Esophagus mucosa (tissue), 1 donor: ENCODE measurements at regions not wholly inside any gene's neighbourhood (a gene's known extent, or its start where the extent isn't known, plus 50 kb on each side); places are given as distances from the start of the nearest gene placed in this dataset.

Experiments
- ATAC-seq: fragments of 200-7000 bp; cut with Tn5 transposase; one replicate; pipeline ENCODE4 v1.9.1; 2020
- donor health status: DM: yes; HTN: yes; CAD: no.

DNA sequence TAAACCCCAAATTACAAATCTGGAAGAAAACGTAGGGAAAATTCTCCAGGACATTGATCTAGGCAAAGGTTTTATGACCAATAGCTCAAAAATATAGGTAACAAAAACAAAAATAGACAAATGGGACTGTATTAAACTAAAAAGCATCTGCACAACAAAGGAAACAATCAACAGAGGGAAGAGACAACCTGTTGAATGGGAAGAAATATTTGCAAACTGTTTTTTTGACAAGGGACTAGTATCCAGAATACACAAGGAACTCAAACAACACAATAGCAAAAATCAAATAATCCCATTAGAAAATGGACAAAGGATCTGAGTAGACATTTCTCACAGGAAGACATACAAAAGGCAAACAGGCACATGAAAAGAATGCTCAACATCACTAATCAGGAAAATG lies 386.3 kb downstream of the ENC1 start:
- ATAC-seq, result no peak

- ATAC-seq, result no peak
These were observed 388.5 kb downstream of the ENC1 start for GRCh38 chr5:74252044-74252443.

DNA sequence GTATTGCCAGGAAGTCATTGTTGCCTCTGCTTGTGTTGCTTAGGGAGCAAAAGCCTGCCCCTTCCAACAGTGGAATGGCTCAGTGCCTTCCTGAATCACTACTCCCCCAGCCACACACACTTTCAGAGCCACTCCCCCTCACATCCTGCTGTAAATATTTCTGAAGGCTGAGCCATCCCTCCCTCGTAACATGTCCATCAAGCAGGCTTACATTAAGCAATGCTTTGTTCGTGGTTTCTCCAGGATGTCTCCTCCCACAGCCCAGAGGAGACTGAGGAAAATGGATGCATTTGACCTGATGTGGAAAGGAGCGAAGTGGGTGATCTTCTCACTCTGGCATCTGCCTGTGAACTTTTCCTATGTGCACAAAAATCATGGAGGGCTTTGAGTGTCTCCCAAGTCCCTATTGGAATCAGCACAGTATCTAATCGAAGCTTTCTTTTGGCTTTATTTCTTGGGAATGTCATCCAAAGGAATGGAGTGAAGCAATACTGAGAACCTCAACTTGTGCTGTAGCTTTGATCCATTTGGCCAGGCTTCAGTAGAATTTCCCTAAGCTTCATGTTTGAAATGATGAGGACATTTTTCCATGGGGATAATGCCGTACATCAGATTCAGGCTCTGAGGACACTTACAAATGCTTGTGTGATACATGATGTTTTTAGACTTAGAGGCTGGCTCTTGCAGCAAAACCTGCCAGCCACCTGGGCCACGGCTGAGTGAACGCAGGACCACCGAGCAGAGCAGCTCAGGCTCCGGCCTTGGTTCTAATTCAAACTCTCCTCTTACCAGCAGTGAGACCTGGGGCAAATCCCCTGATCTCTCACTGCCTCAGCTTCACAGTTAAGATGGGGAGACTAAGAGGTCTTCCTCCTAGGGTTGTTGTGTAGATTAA lies 389.1 kb downstream of the ENC1 start:
- peak; percentile 92 for ATAC-seq

GRCh38 chr5:74250304-74251102 lies 390.0 kb downstream of the ENC1 start:
- no peak for ATAC-seq

- ATAC-seq, result no peak
These were observed 392.0 kb downstream of the ENC1 start for GRCh38 chr5:74248576-74248975.

DNA sequence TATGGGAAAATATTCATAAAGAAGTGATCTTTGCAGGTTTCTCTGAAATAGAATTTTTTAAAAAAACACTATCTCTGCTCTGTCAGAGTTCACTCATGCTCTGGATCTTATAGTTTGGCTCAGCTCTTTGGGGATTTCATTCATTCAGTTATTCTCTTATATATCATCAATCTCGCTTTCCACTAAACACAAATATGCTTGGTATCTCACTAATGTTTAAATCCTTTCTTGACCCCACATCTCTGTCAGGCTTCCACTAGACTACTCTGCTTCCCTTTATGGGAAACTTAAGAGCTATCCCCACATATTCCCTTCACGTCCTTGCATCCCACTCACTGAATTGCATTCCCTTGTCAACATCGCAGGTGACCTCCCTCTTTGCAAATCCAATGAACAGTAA lies 396.1 kb downstream of the ENC1 start:
- no peak for ATAC-seq

GRCh38 chr5:74243634-74244033 lies 396.9 kb downstream of the ENC1 start:
- ATAC-seq, result no peak

DNA sequence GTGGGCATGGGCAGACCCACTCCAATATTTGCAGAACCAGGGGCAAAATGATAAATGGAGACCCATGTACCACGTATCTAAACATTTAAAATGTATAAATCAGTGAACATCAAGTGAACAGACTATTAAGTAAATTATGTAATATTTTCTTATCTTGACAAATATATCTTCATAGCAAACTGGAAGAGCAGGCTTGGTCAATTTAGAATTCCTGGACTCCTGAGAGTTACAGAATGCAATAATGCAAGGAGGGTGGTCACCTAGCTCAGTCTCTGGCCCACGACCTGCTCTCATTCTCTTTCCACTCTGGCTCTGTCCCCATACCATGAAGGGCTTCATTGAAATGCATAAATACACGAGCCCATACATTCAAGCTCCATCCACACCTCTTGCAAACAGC lies 398.0 kb downstream of the ENC1 start:
- ATAC-seq, result no peak

- ATAC-seq, result peak; percentile 93
These were observed 398.8 kb downstream of the ENC1 start for GRCh38 chr5:74241751-74242140.

DNA sequence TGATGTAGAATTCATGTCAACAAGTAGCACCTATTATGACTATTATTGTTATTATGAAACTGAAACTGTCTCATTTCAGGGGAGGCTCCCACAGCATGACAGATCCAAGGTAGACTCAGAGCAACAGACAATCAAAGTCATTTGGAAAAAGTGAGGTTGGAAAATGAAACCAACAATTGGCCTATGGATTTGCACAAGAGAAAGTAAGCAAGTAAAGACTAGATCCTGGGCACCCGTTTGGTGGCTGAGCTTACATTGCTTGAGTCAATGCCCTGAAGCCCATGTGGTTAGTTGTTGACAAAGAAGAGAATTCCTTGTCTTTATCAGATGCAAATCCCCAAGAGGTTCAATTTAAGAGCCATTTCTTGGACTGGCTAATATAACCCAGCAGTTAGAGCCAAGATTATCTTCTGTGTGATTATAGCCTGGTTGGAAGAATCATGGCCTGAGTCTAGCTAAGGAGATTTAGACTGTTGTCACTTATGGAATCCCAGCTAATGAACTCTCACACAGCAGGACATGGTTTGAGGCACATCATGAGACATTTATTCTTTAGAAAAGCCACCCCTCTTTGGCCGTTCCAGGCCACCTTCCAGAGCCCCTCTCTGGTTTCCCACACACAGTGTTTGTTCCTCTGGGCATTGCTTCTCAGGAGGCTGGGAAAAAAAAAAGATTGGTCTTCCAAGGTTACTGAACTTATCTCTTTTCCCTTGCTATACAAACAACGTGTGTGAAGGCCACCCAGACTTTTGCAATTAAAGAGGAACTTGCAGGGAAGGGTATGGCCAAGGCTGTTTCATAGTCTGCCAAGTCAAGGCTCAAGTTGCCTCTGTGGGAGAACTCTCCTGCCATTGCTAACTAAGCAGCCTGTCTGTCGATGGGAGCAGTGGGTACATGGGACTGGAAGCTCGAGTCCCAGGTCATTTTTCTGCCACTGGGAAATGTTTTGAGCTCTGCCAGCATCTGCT lies 399.5 kb downstream of the ENC1 start:
- ATAC-seq, result peak; percentile 83

GRCh38 chr5:74239261-74239660 lies 401.3 kb downstream of the ENC1 start:
- ATAC-seq, result no peak

GRCh38 chr5:74237571-74238145 lies 402.9 kb downstream of the ENC1 start:
- peak; percentile 59 for ATAC-seq

DNA sequence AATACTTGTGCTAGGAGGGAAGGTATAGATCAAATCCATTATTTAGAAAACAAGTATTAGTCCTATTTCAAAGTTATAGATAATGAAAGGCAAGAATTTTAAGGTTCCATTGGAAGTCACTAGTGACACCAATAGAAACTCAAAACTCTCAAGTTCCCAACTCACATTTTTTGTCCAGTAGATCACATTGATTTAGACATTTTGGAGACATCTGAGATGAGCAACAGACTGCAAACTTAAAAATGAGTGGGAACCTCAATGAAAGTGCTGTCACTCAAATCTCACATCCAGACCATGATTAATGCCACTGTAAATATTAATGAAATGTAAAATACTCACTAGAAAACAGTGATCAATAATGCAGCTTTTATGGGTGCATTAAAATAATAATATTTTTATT lies 405.0 kb downstream of the ENC1 start:
- no peak for ATAC-seq

- no peak for ATAC-seq
These were observed 407.0 kb downstream of the ENC1 start for GRCh38 chr5:74233571-74233970.

DNA sequence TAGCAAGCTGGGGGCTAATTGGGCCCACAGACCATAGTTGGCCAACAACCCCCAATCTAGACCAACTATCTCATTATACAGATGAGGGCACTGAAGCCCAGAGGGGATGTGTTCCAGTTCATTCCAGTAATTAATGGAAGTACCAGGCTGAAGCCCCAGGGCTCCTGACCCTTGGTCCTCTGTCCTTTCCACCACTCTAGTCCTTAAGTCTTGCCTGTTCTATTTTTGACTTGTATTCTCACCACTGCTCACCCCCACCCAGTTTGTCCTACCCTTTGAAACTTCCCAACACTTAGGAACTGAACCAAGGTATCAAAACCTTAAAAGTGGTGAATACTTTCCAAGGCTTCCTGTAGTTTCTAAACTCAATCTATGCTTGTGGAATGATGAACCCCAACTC lies 407.4 kb downstream of the ENC1 start:
- ATAC-seq, result no peak

DNA sequence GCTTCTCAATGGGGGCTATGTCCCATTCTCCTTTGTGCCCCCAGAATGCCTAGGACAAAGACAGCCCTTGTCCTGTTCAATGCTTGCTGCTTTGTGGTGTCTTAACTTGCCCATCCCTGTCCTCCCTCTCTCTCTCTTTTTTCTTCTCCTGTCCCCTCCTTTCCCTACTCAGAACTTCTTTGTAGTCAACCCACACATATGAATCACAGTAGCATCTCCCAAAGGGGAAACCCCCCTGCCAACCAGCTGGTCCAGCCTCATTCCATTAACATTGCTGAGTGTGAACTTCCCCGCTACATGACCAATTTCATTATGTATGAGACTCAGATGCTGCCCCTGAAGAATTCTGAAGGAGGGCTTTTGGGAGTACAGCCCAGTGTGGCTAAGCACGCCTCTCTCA lies 408.3 kb downstream of the ENC1 start:
- ATAC-seq, result peak; percentile 90

DNA sequence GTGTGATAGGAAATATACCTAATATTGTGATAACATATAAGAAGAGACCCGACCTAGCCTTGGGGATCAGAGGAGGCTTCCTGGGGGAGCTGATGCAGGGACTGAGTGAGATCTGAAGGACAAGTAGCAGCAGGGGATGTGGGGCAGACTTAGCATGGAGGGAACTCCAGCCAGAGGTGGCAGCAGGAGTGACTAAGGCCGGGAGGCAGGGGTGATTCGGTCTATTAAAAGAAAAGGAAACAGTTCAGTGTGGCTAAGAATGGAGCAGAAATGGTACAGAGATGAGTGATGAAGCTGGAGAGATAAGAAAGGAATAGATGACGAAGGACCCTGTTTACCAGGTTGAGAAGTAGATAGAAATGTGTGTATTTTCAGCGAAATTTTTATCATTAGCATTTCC lies 408.8 kb downstream of the ENC1 start:
- no peak for ATAC-seq

GRCh38 chr5:74226716-74227485 lies 413.6 kb downstream of the ENC1 start:
- no peak for ATAC-seq

DNA sequence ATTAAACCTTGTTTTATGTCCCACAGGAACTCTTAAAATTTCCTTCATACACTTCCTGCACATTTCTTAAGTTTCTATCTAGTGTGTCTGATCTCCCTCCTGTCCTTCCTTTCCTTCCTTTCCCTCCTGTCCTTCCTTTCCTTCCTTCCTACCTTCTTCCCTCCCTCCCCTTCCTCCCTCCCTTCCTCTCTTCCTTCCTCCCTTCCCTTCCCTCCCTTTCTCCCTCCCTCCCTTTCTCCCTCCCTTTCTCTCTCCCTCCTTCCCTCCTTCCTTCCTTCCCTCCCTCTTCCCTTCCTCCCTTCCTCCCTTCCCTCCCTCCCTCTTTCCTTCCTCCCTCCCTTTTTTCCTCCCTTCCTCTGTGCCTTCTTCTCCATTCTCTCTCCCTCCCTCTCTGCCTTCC lies 414.9 kb downstream of the ENC1 start:
- ATAC-seq, result no peak

DNA sequence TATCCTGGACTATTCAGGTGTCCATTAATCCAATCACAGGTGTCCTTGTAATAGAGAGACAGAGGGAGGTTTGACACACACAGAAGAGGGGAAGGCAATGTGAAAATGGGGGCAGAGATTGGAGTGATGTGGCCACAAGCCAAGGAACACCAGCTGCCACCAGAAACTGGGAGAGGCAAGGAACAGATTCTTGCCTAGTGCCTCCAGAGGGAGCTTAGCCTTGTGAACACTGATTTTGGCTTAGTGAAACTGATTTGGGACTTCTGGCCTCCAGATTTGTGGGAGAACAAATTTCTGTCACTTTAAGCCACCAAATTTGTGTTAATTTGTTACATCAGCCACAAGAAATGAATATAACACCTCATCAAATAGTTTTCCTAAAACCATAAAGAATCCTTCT lies 416.2 kb downstream of the ENC1 start:
- ATAC-seq, result no peak

DNA sequence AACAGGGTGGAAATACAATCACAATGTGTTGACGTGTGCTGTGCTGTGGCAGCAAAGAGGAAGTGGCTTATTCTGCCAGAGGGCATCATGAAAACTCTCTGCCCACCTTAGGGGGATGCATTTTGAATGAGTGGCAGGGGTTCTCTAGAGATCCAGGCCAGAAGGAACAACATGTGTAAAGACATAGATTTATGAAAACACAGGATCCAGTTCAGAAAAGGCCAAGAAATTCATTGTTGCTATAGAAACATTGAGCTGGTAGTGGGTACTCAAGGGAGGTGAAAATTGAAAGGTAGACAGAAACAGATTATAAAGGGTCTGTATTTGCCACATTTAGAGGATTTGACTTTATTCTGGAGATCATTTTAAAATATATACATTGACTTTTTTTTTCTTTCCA lies 417.7 kb downstream of the ENC1 start:
- no peak for ATAC-seq

DNA sequence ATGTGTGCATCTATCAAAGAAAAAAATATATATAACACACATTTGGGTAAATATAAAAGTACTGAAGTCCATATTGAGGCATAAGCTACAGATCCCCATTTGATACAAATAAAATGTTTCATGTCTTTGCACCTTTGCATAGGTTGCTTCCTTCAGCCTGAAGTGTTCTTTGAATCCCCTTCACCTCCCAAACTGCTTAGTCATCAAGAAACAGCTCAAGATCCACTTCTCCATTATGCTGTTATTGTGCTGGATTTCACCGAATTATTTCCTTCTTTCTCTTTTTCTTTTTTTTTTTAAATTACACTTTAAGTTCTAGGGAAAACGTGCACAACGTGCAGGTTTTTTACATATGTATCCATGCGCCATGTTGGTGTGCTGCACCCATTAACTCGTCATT lies 419.1 kb downstream of the ENC1 start:
- ATAC-seq, result no peak
